ENCODE measurements at regions not wholly inside any gene's neighbourhood (a gene's known extent, or its start where the extent isn't known, plus 50 kb on each side); places are given as distances from the start of the nearest gene placed in this dataset.

DNA sequence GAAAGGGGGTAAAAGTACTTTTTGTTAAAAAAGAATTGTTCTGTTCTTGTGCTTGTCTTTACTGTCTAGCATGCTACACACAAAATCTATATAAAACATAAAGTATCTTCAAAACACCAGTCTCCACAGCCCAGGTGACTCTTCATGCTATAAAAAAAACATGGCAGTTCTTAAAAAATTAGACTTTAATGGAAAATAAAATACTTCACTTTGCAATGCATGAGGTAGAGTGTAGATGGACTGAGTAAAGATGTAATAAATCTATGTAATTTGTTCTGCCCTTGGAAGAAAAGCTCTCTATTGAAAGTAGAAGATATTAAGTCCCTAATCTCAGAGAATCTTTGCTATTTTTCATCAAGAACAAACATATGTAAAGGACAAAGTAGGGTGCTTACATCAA, 425.4 kb downstream of the NOVA1 start:
- Histone ChIP-seq H3K9me3 (replicated peaks; ENCODE audit: control insufficient read depth, insufficient read depth, low read depth, low read length) (no peaks in the 10 kb centered on the region), H3K27me3 (ENCODE audit: control insufficient read depth in 2 of 2, insufficient read depth in 2 of 2, low read length in 2 of 2) (no peaks in the 10 kb centered on the region), H3K4me1 (replicated peaks in 1 of 2; ENCODE audit: control insufficient read depth in 2 of 2, insufficient read depth in 2 of 2, low read length in 2 of 2) (no peaks in the 10 kb centered on the region), H3K79me2 (ENCODE audit: control insufficient read depth, insufficient read depth, low read length) (no peaks in the 10 kb centered on the region), H3K4me2 (ENCODE audit: insufficient read depth, low read length) (no peak overlapping the region), H2AFZ (ENCODE audit: low read depth, low read length) (no peak overlapping the region), H3K9me1 (ENCODE audit: control insufficient read depth, insufficient read depth, low read length) (no peaks in the 10 kb centered on the region), H3K9ac (ENCODE audit: insufficient read depth in 1 of 2, low read depth in 2 of 2, low read length in 2 of 2) (no peak overlapping the region), H3K27ac (ENCODE audit: extremely low read depth, low read depth, low read length) (no peak overlapping the region), H3K4me3 (no peak overlapping the region), H3K36me3 (ENCODE audit: control insufficient read depth, insufficient read depth, low read length) (no peaks in the 10 kb centered on the region), H4K20me1 (replicated peaks; ENCODE audit: control insufficient read depth, insufficient read depth, low read length) (no peaks in the 10 kb centered on the region)
- ChIA-PET POLR2A (no interaction called here), CTCF (ENCODE audit: low intra/inter-chr PET ratio) (no interaction called here)
- ATAC-seq, result no peak
- no peak for DNase-seq (ENCODE audit: extremely low read depth in 1 of 4, low spot score in 3 of 4)
- in situ Hi-C loops (cut with MboI) (no loop called here), intact Hi-C loops (cut with micrococcal nuclease) (no loop called here)
- TF ChIP-seq RAD51 (IDR thresholded peaks at IDR 0.05; ENCODE audit: borderline replicate concordance, low read depth) (no peak), ZBTB40 (IDR thresholded peaks at IDR 0.05) (no peak), ZBTB40 (CRISPR knock-in tag; IDR thresholded peaks at IDR 0.05) (no peak), ESRRB (CRISPR knock-in tag; IDR thresholded peaks at IDR 0.05; ENCODE audit: borderline replicate concordance) (no peak), SLC30A9 (CRISPR knock-in tag; IDR thresholded peaks at IDR 0.05) (no peak), PATZ1 (CRISPR knock-in tag; IDR thresholded peaks at IDR 0.05; ENCODE audit: borderline replicate concordance) (no peak), SNIP1 (IDR thresholded peaks at IDR 0.05; ENCODE audit: low read depth) (no peak), CBFA2T3 (IDR thresholded peaks at IDR 0.05) (no peak), U2AF1 (optimal IDR thresholded peaks at IDR 0.05; ENCODE audit: low read depth, low read length) (no peak), PPARD (CRISPR knock-in tag; IDR thresholded peaks at IDR 0.05) (no peak), ZNF311 (CRISPR knock-in tag; IDR thresholded peaks at IDR 0.05) (no peak), KLF10 (CRISPR knock-in tag; IDR thresholded peaks at IDR 0.05) (no peak)
- no peak for FAIRE-seq
- no TSS peak for BruUV-seq (replicated peaks)

Data from K562 (cell line).